ENCODE measurements at regions not wholly inside any gene's neighbourhood (a gene's known extent, or its start where the extent isn't known, plus 50 kb on each side); places are given as distances from the start of the nearest gene placed in this dataset.
A peak's percentile ranks its signal among the peaks of the same experiment; 100 is the strongest.

DNA sequence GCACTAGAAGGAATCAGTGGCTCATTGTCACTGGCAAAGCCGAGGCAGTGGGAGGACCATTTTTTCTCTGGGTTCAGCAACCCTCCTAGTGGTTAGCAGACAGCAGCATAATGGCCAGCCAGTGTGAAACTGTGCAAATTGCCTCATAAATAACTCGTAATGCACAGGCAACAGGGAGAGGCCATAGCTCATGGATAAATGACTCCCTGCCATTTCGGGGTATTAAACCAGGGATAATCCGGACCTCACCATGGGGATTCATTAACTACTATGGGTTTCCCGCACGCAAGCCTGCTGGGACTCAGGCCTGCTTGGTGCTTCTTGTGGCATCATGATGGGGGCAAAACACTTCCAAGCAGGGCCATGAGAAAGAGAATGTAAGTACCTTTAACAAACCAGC, 158.2 kb upstream of the CHD6 start:
- no peak overlapping the region for H3K27ac Mint-ChIP-seq
- peak; percentile 16 for DNase-seq
- H3K4me1 Mint-ChIP-seq: peaks cover 10% of the 10 kb centered on the region
- H3K9me3 Mint-ChIP-seq: no peaks in the 10 kb centered on the region
- TF ChIP-seq, protein P1, sequence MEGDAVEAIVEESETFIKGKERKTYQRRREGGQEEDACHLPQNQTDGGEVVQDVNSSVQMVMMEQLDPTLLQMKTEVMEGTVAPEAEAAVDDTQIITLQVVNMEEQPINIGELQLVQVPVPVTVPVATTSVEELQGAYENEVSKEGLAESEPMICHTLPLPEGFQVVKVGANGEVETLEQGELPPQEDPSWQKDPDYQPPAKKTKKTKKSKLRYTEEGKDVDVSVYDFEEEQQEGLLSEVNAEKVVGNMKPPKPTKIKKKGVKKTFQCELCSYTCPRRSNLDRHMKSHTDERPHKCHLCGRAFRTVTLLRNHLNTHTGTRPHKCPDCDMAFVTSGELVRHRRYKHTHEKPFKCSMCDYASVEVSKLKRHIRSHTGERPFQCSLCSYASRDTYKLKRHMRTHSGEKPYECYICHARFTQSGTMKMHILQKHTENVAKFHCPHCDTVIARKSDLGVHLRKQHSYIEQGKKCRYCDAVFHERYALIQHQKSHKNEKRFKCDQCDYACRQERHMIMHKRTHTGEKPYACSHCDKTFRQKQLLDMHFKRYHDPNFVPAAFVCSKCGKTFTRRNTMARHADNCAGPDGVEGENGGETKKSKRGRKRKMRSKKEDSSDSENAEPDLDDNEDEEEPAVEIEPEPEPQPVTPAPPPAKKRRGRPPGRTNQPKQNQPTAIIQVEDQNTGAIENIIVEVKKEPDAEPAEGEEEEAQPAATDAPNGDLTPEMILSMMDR (IDR thresholded peaks at IDR 0.05): no peak
- H3K36me3 Mint-ChIP-seq (ENCODE audit: low read depth): no peaks in the 10 kb centered on the region
- H3K4me3 Mint-ChIP-seq: no peak overlapping the region
- peaks cover 12% of the 10 kb centered on the region for H3K27me3 Mint-ChIP-seq (ENCODE audit: low read depth, poor library complexity)

DNA sequence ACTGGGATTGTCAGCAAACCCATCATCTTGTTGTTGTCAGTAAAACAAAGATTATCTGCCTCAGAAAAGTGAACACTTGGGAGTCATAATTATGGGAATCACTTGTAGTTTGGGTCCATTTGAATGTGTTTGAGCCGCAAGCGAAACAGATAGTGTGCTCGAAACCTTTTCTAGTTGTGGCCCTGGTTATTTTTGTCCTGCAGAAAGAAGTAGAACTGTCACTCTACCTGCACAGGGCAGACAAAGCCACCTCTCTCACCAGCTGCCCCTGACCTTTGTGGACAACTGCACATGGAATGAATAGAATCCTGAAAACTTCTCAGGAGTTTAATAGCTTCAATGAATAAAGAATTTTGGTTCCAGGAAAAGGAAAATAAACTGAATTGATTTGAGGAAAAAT, 156.1 kb upstream of the CHD6 start:
- H3K4me3 Mint-ChIP-seq: no peak overlapping the region
- no peaks in the 10 kb centered on the region for H3K36me3 Mint-ChIP-seq (ENCODE audit: low read depth)
- peaks cover 20% of the 10 kb centered on the region for H3K4me1 Mint-ChIP-seq
- DNase-seq: no peak
- no peaks in the 10 kb centered on the region for H3K9me3 Mint-ChIP-seq
- H3K27me3 Mint-ChIP-seq (ENCODE audit: low read depth, poor library complexity): peaks cover 15% of the 10 kb centered on the region
- H3K27ac Mint-ChIP-seq: no peak overlapping the region
- TF ChIP-seq, protein P1 (IDR thresholded peaks at IDR 0.05): no peak

DNA sequence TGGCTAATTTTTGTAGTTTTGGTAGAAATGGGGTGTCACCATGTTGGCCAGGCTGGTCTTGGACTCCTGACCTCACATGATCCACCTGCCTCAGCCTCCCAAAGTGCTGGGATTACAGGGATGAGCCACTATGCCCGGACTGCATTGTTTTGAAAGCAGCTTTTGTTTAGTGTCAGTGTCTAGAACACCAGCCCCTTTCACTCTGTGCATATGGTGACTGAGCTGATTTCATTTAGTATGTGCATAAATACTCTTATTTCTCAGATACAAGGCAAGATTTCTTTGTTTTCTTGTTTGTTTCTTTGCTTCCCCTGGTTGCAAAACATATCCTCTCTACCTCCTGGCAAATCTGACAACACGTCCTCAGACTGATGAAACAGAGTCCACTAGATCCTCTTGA, 152.8 kb upstream of the CHD6 start:
- peaks cover 15% of the 10 kb centered on the region for H3K4me1 Mint-ChIP-seq
- H3K27ac Mint-ChIP-seq: no peak overlapping the region
- TF ChIP-seq, protein P1 (IDR thresholded peaks at IDR 0.05): no peak
- no peak overlapping the region for H3K4me3 Mint-ChIP-seq
- no peak for DNase-seq
- no peaks in the 10 kb centered on the region for H3K36me3 Mint-ChIP-seq (ENCODE audit: low read depth)
- H3K27me3 Mint-ChIP-seq (ENCODE audit: low read depth, poor library complexity): peaks cover 12% of the 10 kb centered on the region
- peaks cover 6% of the 10 kb centered on the region for H3K9me3 Mint-ChIP-seq

DNA sequence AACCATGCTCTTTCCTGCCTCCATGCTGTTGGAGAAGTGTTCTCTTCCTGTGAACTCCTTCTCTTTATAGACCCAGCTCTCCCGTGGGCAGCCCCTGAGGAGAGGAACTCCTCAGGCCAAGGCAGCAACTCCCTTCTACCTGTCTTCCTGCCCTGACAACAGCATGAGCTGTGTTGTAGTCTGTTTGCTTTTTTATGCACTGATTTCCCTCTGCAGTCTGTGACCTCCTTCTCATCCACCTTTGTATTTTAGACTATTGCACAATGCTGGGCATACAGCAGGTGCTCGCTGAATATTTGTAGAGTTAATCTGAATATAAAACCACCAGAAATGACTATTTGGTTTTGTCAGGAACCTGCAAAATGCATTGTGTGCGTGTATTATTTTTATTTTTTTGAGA, 152.2 kb upstream of the CHD6 start:
- no peak overlapping the region for H3K4me3 Mint-ChIP-seq
- no peaks in the 10 kb centered on the region for H3K36me3 Mint-ChIP-seq (ENCODE audit: low read depth)
- TF ChIP-seq, protein P1 (IDR thresholded peaks at IDR 0.05): no peak
- no peak for DNase-seq
- peaks cover 12% of the 10 kb centered on the region for H3K4me1 Mint-ChIP-seq
- H3K27ac Mint-ChIP-seq: no peak overlapping the region
- peaks cover 11% of the 10 kb centered on the region for H3K9me3 Mint-ChIP-seq
- peaks cover 12% of the 10 kb centered on the region for H3K27me3 Mint-ChIP-seq (ENCODE audit: low read depth, poor library complexity)

DNA sequence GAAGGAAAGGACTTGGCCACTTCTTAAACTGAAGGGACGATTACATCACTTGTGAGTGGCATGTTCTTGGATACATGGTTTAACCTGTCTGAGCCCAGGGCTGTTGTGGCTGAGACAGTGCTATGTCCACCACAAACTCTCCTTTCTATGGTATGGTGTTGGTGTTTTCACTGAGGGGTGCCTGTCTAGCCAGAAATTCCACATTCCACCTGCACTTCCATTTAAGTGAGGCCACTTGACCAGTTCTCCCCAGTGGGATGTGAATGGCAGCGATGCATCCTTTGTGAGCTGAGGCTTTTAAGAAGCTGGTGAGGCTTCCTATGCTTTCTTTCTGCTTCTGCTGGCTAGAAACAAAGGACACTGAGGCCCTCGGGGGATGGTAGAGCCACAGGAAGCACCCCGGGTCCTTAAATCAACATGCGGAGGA, 151.4 kb upstream of the CHD6 start:
- Mint-ChIP-seq H3K9me3 (peaks cover 14% of the 10 kb centered on the region), H3K27ac (peak overlapping the region; percentile 64), H3K4me3 (no peak overlapping the region), H3K27me3 (ENCODE audit: low read depth, poor library complexity) (peaks cover 12% of the 10 kb centered on the region), H3K36me3 (ENCODE audit: low read depth) (no peaks in the 10 kb centered on the region), H3K4me1 (peaks cover 12% of the 10 kb centered on the region)
- TF ChIP-seq, protein P1 (IDR thresholded peaks at IDR 0.05): no peak
- DNase-seq: no peak

DNA sequence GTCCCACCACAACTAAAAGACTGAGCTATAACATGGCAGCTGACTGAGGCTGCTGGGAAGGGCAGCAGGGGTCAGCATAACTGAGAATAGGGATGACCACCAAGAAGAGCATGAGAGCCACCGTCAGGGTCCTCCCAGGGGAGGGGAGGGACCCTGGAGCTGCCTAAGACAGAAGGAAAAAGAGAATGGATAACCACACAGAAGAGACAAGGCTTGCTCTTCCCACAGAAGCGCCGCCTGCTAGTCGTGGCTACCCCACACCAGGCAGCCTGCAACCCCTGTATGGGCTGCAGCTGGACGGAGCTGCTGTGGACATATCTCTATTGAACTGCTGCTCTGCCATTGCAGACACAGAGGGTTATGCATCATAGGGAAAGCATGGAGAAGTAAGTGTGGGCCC, 132.0 kb upstream of the CHD6 start:
- no peaks in the 10 kb centered on the region for H3K4me1 Mint-ChIP-seq
- H3K4me3 Mint-ChIP-seq: no peak overlapping the region
- no peaks in the 10 kb centered on the region for H3K36me3 Mint-ChIP-seq (ENCODE audit: low read depth)
- no peak for DNase-seq
- no peak overlapping the region for H3K27ac Mint-ChIP-seq
- peaks cover 16% of the 10 kb centered on the region for H3K9me3 Mint-ChIP-seq
- peaks cover 4% of the 10 kb centered on the region for H3K27me3 Mint-ChIP-seq (ENCODE audit: low read depth, poor library complexity)
- TF ChIP-seq, protein P1 (IDR thresholded peaks at IDR 0.05): no peak
